ENCODE measurements at regions not wholly inside any gene's neighbourhood (a gene's known extent, or its start where the extent isn't known, plus 50 kb on each side); places are given as distances from the start of the nearest gene placed in this dataset.

- no peak for DNase-seq (ENCODE audit: low read depth)
Measured at GRCh38 chr2:230642966-230643365, 69.7 kb upstream of the CAB39 start.

- DNase-seq (ENCODE audit: low read depth) = peak; percentile 35
Measured at GRCh38 chr2:230643576-230644291, 68.9 kb upstream of the CAB39 start.

GRCh38 chr2:230644356-230644935 lies 68.2 kb upstream of the CAB39 start:
- DNase-seq (ENCODE audit: low read depth) = no peak

GRCh38 chr2:230648356-230648755 lies 64.3 kb upstream of the CAB39 start:
- no peak for DNase-seq (ENCODE audit: low read depth)

GRCh38 chr2:230650585-230651137 lies 62.0 kb upstream of the CAB39 start:
- DNase-seq (ENCODE audit: low read depth) = no peak

- DNase-seq (ENCODE audit: low read depth) = no peak
Measured at GRCh38 chr2:230654057-230654456, 58.6 kb upstream of the CAB39 start.

- no peak for DNase-seq (ENCODE audit: low read depth)
Measured at GRCh38 chr2:230657462-230657861, 55.2 kb upstream of the CAB39 start.

GRCh38 chr2:230657906-230658305 lies 54.7 kb upstream of the CAB39 start:
- DNase-seq (ENCODE audit: low read depth) = no peak

GRCh38 chr2:230658577-230658876 lies 54.1 kb upstream of the CAB39 start:
- DNase-seq (ENCODE audit: low read depth) = no peak

- peak; percentile 16 for DNase-seq (ENCODE audit: low read depth)
Measured at GRCh38 chr2:230658877-230659652, 53.6 kb upstream of the CAB39 start.

- DNase-seq (ENCODE audit: low read depth) = peak; percentile 15
Measured at GRCh38 chr2:230660294-230661060, 52.2 kb upstream of the CAB39 start.

- DNase-seq (ENCODE audit: low read depth) = peak; percentile 10
Measured at GRCh38 chr2:230661072-230661957, 51.3 kb upstream of the CAB39 start.

Data from stimulated activated CD8-positive, alpha-beta memory T cell treated with anti-CD3 and anti-CD28 coated beads, Interleukin-12 subunit alpha, Interleukin-12 subunit beta, amount 100 ng/mL, for 4 hours (primary cell).